ENCODE measurements at regions not wholly inside any gene's neighbourhood (a gene's known extent, or its start where the extent isn't known, plus 50 kb on each side); places are given as distances from the start of the nearest gene placed in this dataset.

- H3K4me3 ChIP-seq (ENCODE audit: extremely low read depth, insufficient read depth, low read length, poor library complexity, severe bottlenecking): no peak overlapping the region
- no CpG with 5 or more reads among the region's 1 CpG for WGBS, 2 experiments (ENCODE audit: insufficient coverage in 2 of 2)
- no peaks in the 10 kb centered on the region for H3K4me1 ChIP-seq (ENCODE audit: control insufficient read depth, insufficient read depth, low read length, poor library complexity, severe bottlenecking)
- H3K36me3 ChIP-seq (ENCODE audit: control insufficient read depth, insufficient read depth, low read length): no peaks in the 10 kb centered on the region
- no peak overlapping the region for H3K27ac ChIP-seq (ENCODE audit: low read depth, low read length, severe bottlenecking)
- no peaks in the 10 kb centered on the region for H3K9me3 ChIP-seq (ENCODE audit: control insufficient read depth, low read length)
Measured at GRCh38 chr4:18931643-18932377, 910.3 kb upstream of the LCORL start.

GRCh38 chr4:18930487-18930886 is 908.9 kb upstream of the LCORL start:
- H3K4me3 ChIP-seq (ENCODE audit: extremely low read depth, insufficient read depth, low read length, poor library complexity, severe bottlenecking): no peak overlapping the region
- no peak overlapping the region for H3K27ac ChIP-seq (ENCODE audit: low read depth, low read length, severe bottlenecking)
- H3K4me1 ChIP-seq (ENCODE audit: control insufficient read depth, insufficient read depth, low read length, poor library complexity, severe bottlenecking): no peaks in the 10 kb centered on the region
- H3K36me3 ChIP-seq (ENCODE audit: control insufficient read depth, insufficient read depth, low read length): no peaks in the 10 kb centered on the region
- 80 to 100% methylated on average over 1 to 3 of the region's 6 CpGs for WGBS, 2 experiments (ENCODE audit: insufficient coverage in 2 of 2)
- H3K9me3 ChIP-seq (ENCODE audit: control insufficient read depth, low read length): no peaks in the 10 kb centered on the region

GRCh38 chr4:18923496-18924161 is 902.1 kb upstream of the LCORL start:
- 40% methylated on average over 1 of the region's 1 CpG; no CpG with 5 or more reads in 1 of the 2 experiments for WGBS, 2 experiments (ENCODE audit: insufficient coverage in 2 of 2)
- H3K4me3 ChIP-seq (ENCODE audit: extremely low read depth, insufficient read depth, low read length, poor library complexity, severe bottlenecking): no peak overlapping the region
- no peaks in the 10 kb centered on the region for H3K4me1 ChIP-seq (ENCODE audit: control insufficient read depth, insufficient read depth, low read length, poor library complexity, severe bottlenecking)
- no peaks in the 10 kb centered on the region for H3K36me3 ChIP-seq (ENCODE audit: control insufficient read depth, insufficient read depth, low read length)
- H3K9me3 ChIP-seq (ENCODE audit: control insufficient read depth, low read length): no peaks in the 10 kb centered on the region
- no peak overlapping the region for H3K27ac ChIP-seq (ENCODE audit: low read depth, low read length, severe bottlenecking)

GRCh38 chr4:18917689-18918088 is 896.1 kb upstream of the LCORL start:
- Histone ChIP-seq H3K36me3 (ENCODE audit: control insufficient read depth, insufficient read depth, low read length) (no peaks in the 10 kb centered on the region), H3K9me3 (ENCODE audit: control insufficient read depth, low read length) (peaks cover 9% of the 10 kb centered on the region), H3K4me3 (ENCODE audit: extremely low read depth, insufficient read depth, low read length, poor library complexity, severe bottlenecking) (no peak overlapping the region), H3K4me1 (ENCODE audit: control insufficient read depth, insufficient read depth, low read length, poor library complexity, severe bottlenecking) (no peaks in the 10 kb centered on the region), H3K27ac (ENCODE audit: low read depth, low read length, severe bottlenecking) (no peak overlapping the region)

GRCh38 chr4:18914182-18914581 is 892.6 kb upstream of the LCORL start:
- Histone ChIP-seq H3K36me3 (ENCODE audit: control insufficient read depth, insufficient read depth, low read length) (no peaks in the 10 kb centered on the region), H3K4me1 (ENCODE audit: control insufficient read depth, insufficient read depth, low read length, poor library complexity, severe bottlenecking) (no peaks in the 10 kb centered on the region), H3K9me3 (ENCODE audit: control insufficient read depth, low read length) (peaks cover 9% of the 10 kb centered on the region), H3K27ac (ENCODE audit: low read depth, low read length, severe bottlenecking) (no peak overlapping the region), H3K4me3 (ENCODE audit: extremely low read depth, insufficient read depth, low read length, poor library complexity, severe bottlenecking) (no peak overlapping the region)
- no CpG with 5 or more reads among the region's 1 CpG for WGBS, 2 experiments (ENCODE audit: insufficient coverage in 2 of 2)

GRCh38 chr4:18894928-18895327 is 873.4 kb upstream of the LCORL start:
- Histone ChIP-seq H3K9me3 (ENCODE audit: control insufficient read depth, low read length) (no peaks in the 10 kb centered on the region), H3K4me1 (ENCODE audit: control insufficient read depth, insufficient read depth, low read length, poor library complexity, severe bottlenecking) (no peaks in the 10 kb centered on the region), H3K27ac (ENCODE audit: low read depth, low read length, severe bottlenecking) (no peak overlapping the region), H3K4me3 (ENCODE audit: extremely low read depth, insufficient read depth, low read length, poor library complexity, severe bottlenecking) (no peak overlapping the region), H3K36me3 (ENCODE audit: control insufficient read depth, insufficient read depth, low read length) (no peaks in the 10 kb centered on the region)
- WGBS, 2 experiments (ENCODE audit: insufficient coverage in 2 of 2): no CpG with 5 or more reads among the region's 2 CpGs

- Histone ChIP-seq H3K4me1 (ENCODE audit: control insufficient read depth, insufficient read depth, low read length, poor library complexity, severe bottlenecking) (peaks cover 5% of the 10 kb centered on the region), H3K4me3 (ENCODE audit: extremely low read depth, insufficient read depth, low read length, poor library complexity, severe bottlenecking) (no peak overlapping the region), H3K9me3 (ENCODE audit: control insufficient read depth, low read length) (no peaks in the 10 kb centered on the region), H3K27ac (ENCODE audit: low read depth, low read length, severe bottlenecking) (peak overlapping the region; percentile 93), H3K36me3 (ENCODE audit: control insufficient read depth, insufficient read depth, low read length) (no peaks in the 10 kb centered on the region)
- 67 to 79% methylated on average over 3 of the region's 3 CpGs for WGBS, 2 experiments (ENCODE audit: insufficient coverage in 2 of 2)
Measured at GRCh38 chr4:18882468-18882867, 860.9 kb upstream of the LCORL start.

- H3K27ac ChIP-seq (ENCODE audit: low read depth, low read length, severe bottlenecking): no peak overlapping the region
- H3K36me3 ChIP-seq (ENCODE audit: control insufficient read depth, insufficient read depth, low read length): no peaks in the 10 kb centered on the region
- no peak overlapping the region for H3K4me3 ChIP-seq (ENCODE audit: extremely low read depth, insufficient read depth, low read length, poor library complexity, severe bottlenecking)
- 90% methylated on average over 1 of the region's 1 CpG; no CpG with 5 or more reads in 1 of the 2 experiments for WGBS, 2 experiments (ENCODE audit: insufficient coverage in 2 of 2)
- peaks cover 5% of the 10 kb centered on the region for H3K4me1 ChIP-seq (ENCODE audit: control insufficient read depth, insufficient read depth, low read length, poor library complexity, severe bottlenecking)
- no peaks in the 10 kb centered on the region for H3K9me3 ChIP-seq (ENCODE audit: control insufficient read depth, low read length)
Measured at GRCh38 chr4:18881556-18881955, 860.0 kb upstream of the LCORL start.

- peaks cover 3% of the 10 kb centered on the region for H3K9me3 ChIP-seq (ENCODE audit: control insufficient read depth, low read length)
- peaks cover 5% of the 10 kb centered on the region for H3K4me1 ChIP-seq (ENCODE audit: control insufficient read depth, insufficient read depth, low read length, poor library complexity, severe bottlenecking)
- WGBS, 2 experiments (ENCODE audit: insufficient coverage in 2 of 2): no CpG with 5 or more reads among the region's 2 CpGs
- H3K27ac ChIP-seq (ENCODE audit: low read depth, low read length, severe bottlenecking): no peak overlapping the region
- no peak overlapping the region for H3K4me3 ChIP-seq (ENCODE audit: extremely low read depth, insufficient read depth, low read length, poor library complexity, severe bottlenecking)
- H3K36me3 ChIP-seq (ENCODE audit: control insufficient read depth, insufficient read depth, low read length): no peaks in the 10 kb centered on the region
Measured at GRCh38 chr4:18880871-18881270, 859.3 kb upstream of the LCORL start.

GRCh38 chr4:18878561-18878960 is 857.0 kb upstream of the LCORL start:
- H3K36me3 ChIP-seq (ENCODE audit: control insufficient read depth, insufficient read depth, low read length): no peaks in the 10 kb centered on the region
- no CpG with 5 or more reads among the region's 1 CpG for WGBS, 2 experiments (ENCODE audit: insufficient coverage in 2 of 2)
- H3K4me1 ChIP-seq (ENCODE audit: control insufficient read depth, insufficient read depth, low read length, poor library complexity, severe bottlenecking): peaks cover 5% of the 10 kb centered on the region
- no peak overlapping the region for H3K27ac ChIP-seq (ENCODE audit: low read depth, low read length, severe bottlenecking)
- H3K4me3 ChIP-seq (ENCODE audit: extremely low read depth, insufficient read depth, low read length, poor library complexity, severe bottlenecking): no peak overlapping the region
- H3K9me3 ChIP-seq (ENCODE audit: control insufficient read depth, low read length): peaks cover 14% of the 10 kb centered on the region

- Histone ChIP-seq H3K27ac (ENCODE audit: low read depth, low read length, severe bottlenecking) (peak overlapping the region; percentile 7), H3K9me3 (ENCODE audit: control insufficient read depth, low read length) (peaks cover 16% of the 10 kb centered on the region), H3K4me3 (ENCODE audit: extremely low read depth, insufficient read depth, low read length, poor library complexity, severe bottlenecking) (no peak overlapping the region), H3K4me1 (ENCODE audit: control insufficient read depth, insufficient read depth, low read length, poor library complexity, severe bottlenecking) (no peaks in the 10 kb centered on the region), H3K36me3 (ENCODE audit: control insufficient read depth, insufficient read depth, low read length) (no peaks in the 10 kb centered on the region)
- no CpG with 5 or more reads among the region's 1 CpG for WGBS, 2 experiments (ENCODE audit: insufficient coverage in 2 of 2)
Measured at GRCh38 chr4:18869166-18869565, 847.6 kb upstream of the LCORL start.
